Ectodermal cell (in vitro differentiated cells): ENCODE measurements at regions not wholly inside any gene's neighbourhood (a gene's known extent, or its start where the extent isn't known, plus 50 kb on each side); places are given as distances from the start of the nearest gene placed in this dataset.
"Not testable (repeated sequence)": the region's sequence is repeated elsewhere in the genome, so short reads cannot be mapped to it uniquely, and the experiment has no call there.

Experiments
- H3K27ac ChIP-seq: 2 replicates; pipeline ENCODE4 v1.7.0; 2013; ENCODE audit warnings: mild to moderate bottlenecking, low read depth, low read length; ENCODE audit not compliant: insufficient read depth, poor library complexity, severe bottlenecking
- H3K27me3 ChIP-seq: 2 replicates; pipeline ENCODE4 v1.7.0; 2013; ENCODE audit warnings: mild to moderate bottlenecking, low read length; ENCODE audit not compliant: insufficient read depth, control insufficient read depth, poor library complexity, severe bottlenecking
- H3K36me3 ChIP-seq: one replicate; pipeline ENCODE4 v1.7.0; 2013; ENCODE audit warnings: low read length; ENCODE audit not compliant: control insufficient read depth, insufficient read depth
- H3K4me1 ChIP-seq: one replicate; pipeline ENCODE4 v1.7.0; 2013; ENCODE audit warnings: low read length; ENCODE audit not compliant: control insufficient read depth, insufficient read depth
- H3K4me3 ChIP-seq: 2 replicates; pipeline ENCODE4 v1.7.0; 2013; ENCODE audit warnings: low read depth, low read length, control low read depth; ENCODE audit not compliant: insufficient read depth
- H3K9me3 ChIP-seq: 2 replicates; pipeline ENCODE4 v1.7.0; 2013; ENCODE audit warnings: mild to moderate bottlenecking, low read length, moderate library complexity; ENCODE audit not compliant: control insufficient read depth
- WGBS, 2 experiments: methylation state at CpG; one replicate each; pipeline ENCODE4 v1.1.7; 2013; ENCODE audit warnings: missing lambda C conversion rate in 2 of 2; 5-methylcytosine and 5-hydroxymethylcytosine counted together

GRCh38 chr17:52938623-52939230 is 780.2 kb upstream of the CA10 start:
- no peak overlapping the region for H3K27ac ChIP-seq
- H3K36me3 ChIP-seq, result no peaks in the 10 kb centered on the region
- no peak overlapping the region for H3K4me3 ChIP-seq
- peaks cover 4% of the 10 kb centered on the region for H3K9me3 ChIP-seq
- no peaks in the 10 kb centered on the region for H3K27me3 ChIP-seq
- 86 to 87% methylated on average over 3 of the region's 3 CpGs for WGBS, 2 experiments
- H3K4me1 ChIP-seq, result no peaks in the 10 kb centered on the region

GRCh38 chr17:52930581-52930980 is 772.1 kb upstream of the CA10 start:
- H3K36me3 ChIP-seq, result no peaks in the 10 kb centered on the region
- no peak overlapping the region for H3K4me3 ChIP-seq
- H3K9me3 ChIP-seq, result no peaks in the 10 kb centered on the region
- no peaks in the 10 kb centered on the region for H3K4me1 ChIP-seq
- no peaks in the 10 kb centered on the region for H3K27me3 ChIP-seq
- WGBS, 2 experiments, result 85 to 94% methylated on average over 3 of the region's 3 CpGs
- no peak overlapping the region for H3K27ac ChIP-seq

GRCh38 chr17:52930145-52930544 is 771.6 kb upstream of the CA10 start:
- Histone ChIP-seq H3K4me3 (no peak overlapping the region), H3K9me3 (no peaks in the 10 kb centered on the region), H3K4me1 (no peaks in the 10 kb centered on the region), H3K27me3 (no peaks in the 10 kb centered on the region), H3K27ac (no peak overlapping the region), H3K36me3 (no peaks in the 10 kb centered on the region)
- WGBS, 2 experiments, result 83 to 100% methylated on average over 1 of the region's 1 CpG

DNA sequence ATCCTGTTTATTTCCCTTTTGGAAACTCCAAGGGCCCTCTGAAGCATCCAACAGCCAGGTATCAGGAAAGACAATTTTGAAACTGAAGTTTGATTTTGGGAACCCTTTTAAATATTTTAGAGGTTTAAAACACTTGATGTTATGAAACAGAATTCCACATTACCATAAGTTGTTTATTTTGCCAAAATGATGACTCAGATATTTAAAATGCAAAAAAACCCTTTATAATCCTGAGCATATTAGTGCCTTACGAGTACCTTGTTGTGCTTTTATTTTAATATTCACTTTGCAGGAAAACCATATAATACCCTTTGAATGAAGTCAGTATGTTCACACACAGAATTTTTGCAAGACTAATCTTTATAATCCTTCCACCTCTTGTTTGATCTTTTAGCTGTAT is 765.1 kb upstream of the CA10 start:
- no peaks in the 10 kb centered on the region for H3K27me3 ChIP-seq
- WGBS, 2 experiments, result 86 to 100% methylated on average over 1 of the region's 1 CpG
- H3K4me3 ChIP-seq, result no peak overlapping the region
- no peak overlapping the region for H3K27ac ChIP-seq
- H3K9me3 ChIP-seq, result peaks cover 4% of the 10 kb centered on the region
- H3K4me1 ChIP-seq, result no peaks in the 10 kb centered on the region
- H3K36me3 ChIP-seq, result no peaks in the 10 kb centered on the region

- H3K4me3 ChIP-seq, result no peak overlapping the region
- H3K27ac ChIP-seq, result no peak overlapping the region
- 0% methylated on average over 1 of the region's 1 CpG; no CpG with 5 or more reads in 1 of the 2 experiments for WGBS, 2 experiments
- no peaks in the 10 kb centered on the region for H3K4me1 ChIP-seq
- no peaks in the 10 kb centered on the region for H3K36me3 ChIP-seq
- no peaks in the 10 kb centered on the region for H3K27me3 ChIP-seq
- H3K9me3 ChIP-seq, result no peaks in the 10 kb centered on the region
These were observed 740.7 kb upstream of the CA10 start for GRCh38 chr17:52899235-52899634.

GRCh38 chr17:52895272-52895671 is 736.8 kb upstream of the CA10 start:
- 56 to 74% methylated on average over 2 of the region's 2 CpGs for WGBS, 2 experiments
- H3K27ac ChIP-seq, result no peak overlapping the region
- no peaks in the 10 kb centered on the region for H3K36me3 ChIP-seq

DNA sequence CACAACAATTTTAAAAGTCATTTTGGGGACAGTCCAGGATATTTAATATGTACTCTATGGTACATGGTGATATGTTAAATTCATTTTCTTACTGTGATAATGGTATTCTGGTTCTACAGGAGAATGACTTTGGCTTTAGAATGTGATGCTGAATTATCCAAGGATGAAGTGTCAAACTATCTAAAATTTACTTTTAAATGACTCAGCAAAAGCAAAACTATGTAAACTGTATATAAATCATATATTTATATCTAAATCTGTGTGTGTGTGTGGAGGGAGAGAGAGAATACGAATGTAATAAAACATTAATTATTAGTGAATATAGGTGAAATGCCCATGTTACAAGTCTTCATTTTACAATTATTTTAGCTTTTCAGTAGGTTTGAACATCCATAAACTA is 733.8 kb upstream of the CA10 start:
- WGBS, 2 experiments, result no CpG with 5 or more reads among the region's 1 CpG
- H3K27me3 ChIP-seq, result no peaks in the 10 kb centered on the region
- H3K4me3 ChIP-seq, result no peak overlapping the region
- H3K9me3 ChIP-seq, result no peaks in the 10 kb centered on the region
- H3K27ac ChIP-seq, result no peak overlapping the region
- H3K36me3 ChIP-seq, result no peaks in the 10 kb centered on the region
- H3K4me1 ChIP-seq, result no peaks in the 10 kb centered on the region

More at GRCh38 chr17:52895272-52895671, 736.8 kb upstream of the CA10 start:
- Histone ChIP-seq H3K9me3 (no peaks in the 10 kb centered on the region), H3K4me1 (no peaks in the 10 kb centered on the region), H3K27me3 (no peaks in the 10 kb centered on the region), H3K4me3 (no peak overlapping the region)

- Histone ChIP-seq H3K27ac (no peak overlapping the region), H3K9me3 (no peaks in the 10 kb centered on the region), H3K36me3 (no peaks in the 10 kb centered on the region), H3K4me3 (no peak overlapping the region), H3K27me3 (no peaks in the 10 kb centered on the region), H3K4me1 (no peaks in the 10 kb centered on the region)
- WGBS, 2 experiments, result 93 to 94% methylated on average over 4 of the region's 4 CpGs
These were observed 727.4 kb upstream of the CA10 start for GRCh38 chr17:52885882-52886281.

- not testable (repeated sequence) for H3K4me1 ChIP-seq, H3K27me3 ChIP-seq, H3K36me3 ChIP-seq, H3K4me3 ChIP-seq, H3K27ac ChIP-seq, H3K9me3 ChIP-seq
- 92 to 93% methylated on average over 43 of the region's 43 CpGs for WGBS, 2 experiments
These were observed 725.5 kb upstream of the CA10 start for GRCh38 chr17:52883907-52884491.

GRCh38 chr17:52846767-52847166 is 688.3 kb upstream of the CA10 start:
- not testable (repeated sequence) for H3K36me3 ChIP-seq, H3K9me3 ChIP-seq, H3K4me3 ChIP-seq, H3K27ac ChIP-seq, H3K27me3 ChIP-seq, H3K4me1 ChIP-seq
- 80 to 88% methylated on average over 3 of the region's 3 CpGs for WGBS, 2 experiments
